ENCODE measurements at regions not wholly inside any gene's neighbourhood (a gene's known extent, or its start where the extent isn't known, plus 50 kb on each side); places are given as distances from the start of the nearest gene placed in this dataset.

DNA sequence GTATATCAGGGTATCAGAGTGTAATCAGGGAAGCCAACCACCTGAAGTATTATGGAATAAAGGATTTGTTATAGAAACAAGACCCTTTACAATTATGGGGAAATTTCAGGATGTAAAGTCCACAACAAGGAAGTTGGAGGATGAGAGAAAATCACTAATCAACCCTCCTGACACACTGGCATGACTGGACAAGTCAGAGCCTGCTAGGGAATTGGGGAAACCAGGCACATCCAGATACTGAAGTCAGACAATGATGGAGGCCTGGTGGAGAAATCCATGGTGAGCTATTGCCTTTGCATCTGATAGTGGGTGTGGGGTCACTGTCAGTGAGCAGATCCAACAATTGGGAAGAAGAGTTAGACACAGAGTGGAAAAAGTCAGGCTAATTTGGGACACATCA, 158.8 kb upstream of the FBXO11 start:
- Histone ChIP-seq H3K4me1 (ENCODE audit: insufficient read depth) (no peaks in the 10 kb centered on the region), H3K4me3 (no peak overlapping the region), H3K36me3 (no peaks in the 10 kb centered on the region), H3K27me3 (no peaks in the 10 kb centered on the region), H3K27ac (no peak overlapping the region), H3K9me3 (no peaks in the 10 kb centered on the region)
- TF ChIP-seq POLR2A (IDR thresholded peaks at IDR 0.05): no peak
- TF ChIP-seq CTCF (IDR thresholded peaks at IDR 0.05): no peak
- TF ChIP-seq EP300 (IDR thresholded peaks at IDR 0.05): no peak
- DNase-seq: no peak
- intact Hi-C loops (cut with DNase I): no loop called here

GRCh38 chr2:48066000-48066399, 159.7 kb upstream of the FBXO11 start:
- Histone ChIP-seq H3K27me3 (no peaks in the 10 kb centered on the region), H3K4me3 (no peak overlapping the region), H3K9me3 (no peaks in the 10 kb centered on the region), H3K4me1 (ENCODE audit: insufficient read depth) (no peaks in the 10 kb centered on the region), H3K36me3 (no peaks in the 10 kb centered on the region), H3K27ac (no peak overlapping the region)
- DNase-seq: no peak
- 75 to 88% (median 79%) methylated on average over 2 of the region's 2 CpGs for WGBS, 3 donors
- TF ChIP-seq POLR2A (IDR thresholded peaks at IDR 0.05): no peak
- TF ChIP-seq EP300 (IDR thresholded peaks at IDR 0.05): no peak
- no peak for TF ChIP-seq CTCF (IDR thresholded peaks at IDR 0.05)
- intact Hi-C loops (cut with DNase I): no loop called here

DNA sequence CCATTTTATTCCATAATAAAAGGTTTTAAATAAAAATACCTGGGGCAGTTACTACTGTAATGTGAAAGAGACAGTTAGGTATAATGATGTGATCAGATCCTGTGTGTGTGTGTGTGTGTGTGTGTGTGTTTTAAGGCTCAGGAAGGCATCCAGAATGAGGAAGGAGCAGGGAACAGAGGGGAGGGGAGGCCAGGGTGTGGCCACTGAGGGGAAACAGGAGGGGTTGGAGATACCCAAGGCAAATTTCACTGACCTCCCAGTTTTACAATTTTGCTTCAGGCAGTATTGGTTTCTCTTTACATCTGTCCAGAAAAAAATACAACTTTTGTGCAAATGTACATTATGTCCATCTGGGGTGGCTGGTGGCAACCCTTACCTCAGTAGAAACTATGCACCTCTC, 163.5 kb upstream of the FBXO11 start:
- no peaks in the 10 kb centered on the region for H3K27me3 ChIP-seq
- intact Hi-C loops (cut with DNase I): no loop called here

GRCh38 chr2:48070415-48070814, 164.1 kb upstream of the FBXO11 start:
- H3K36me3 ChIP-seq: no peaks in the 10 kb centered on the region
- H3K9me3 ChIP-seq: no peaks in the 10 kb centered on the region
- H3K4me3 ChIP-seq: no peak overlapping the region
- intact Hi-C loops (cut with DNase I): no loop called here
- no peak for DNase-seq
- 79 to 87% (median 83%) methylated on average over 3 of the region's 3 CpGs for WGBS, 3 donors
- no peaks in the 10 kb centered on the region for H3K4me1 ChIP-seq (ENCODE audit: insufficient read depth)
- TF ChIP-seq POLR2A (IDR thresholded peaks at IDR 0.05) (no peak), EP300 (IDR thresholded peaks at IDR 0.05) (no peak), CTCF (IDR thresholded peaks at IDR 0.05) (no peak)
- no peaks in the 10 kb centered on the region for H3K27me3 ChIP-seq
- H3K27ac ChIP-seq: no peak overlapping the region

More for the DNA sequence above, 163.5 kb upstream of the FBXO11 start:
- DNase-seq: no peak
- H3K4me1 ChIP-seq (ENCODE audit: insufficient read depth): no peaks in the 10 kb centered on the region
- H3K36me3 ChIP-seq: no peaks in the 10 kb centered on the region
- H3K4me3 ChIP-seq: no peak overlapping the region
- no peak for TF ChIP-seq CTCF (IDR thresholded peaks at IDR 0.05)
- no peak for TF ChIP-seq EP300 (IDR thresholded peaks at IDR 0.05)
- no peak for TF ChIP-seq POLR2A (IDR thresholded peaks at IDR 0.05)
- no peaks in the 10 kb centered on the region for H3K9me3 ChIP-seq
- no peak overlapping the region for H3K27ac ChIP-seq

DNA sequence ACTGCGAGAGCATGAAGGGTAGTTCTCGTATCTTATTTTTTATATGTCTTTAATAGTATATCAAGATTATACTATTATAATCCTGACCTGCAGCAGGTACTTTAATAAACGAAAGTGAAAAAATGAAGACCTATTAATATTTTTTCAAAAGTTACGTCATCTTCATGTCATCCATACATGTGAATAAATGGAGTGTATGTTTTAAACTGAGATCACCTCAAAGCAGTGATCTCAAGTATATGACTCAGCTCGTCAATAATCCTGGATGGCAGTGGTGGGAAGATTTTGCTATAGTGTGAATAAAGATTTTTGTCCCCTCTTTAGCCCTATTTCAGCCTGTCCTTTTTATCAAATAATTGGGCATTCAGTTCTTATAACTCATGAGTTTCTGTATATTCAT, 166.3 kb upstream of the FBXO11 start:
- Histone ChIP-seq H3K27ac (no peak overlapping the region), H3K27me3 (no peaks in the 10 kb centered on the region), H3K4me3 (no peak overlapping the region), H3K36me3 (no peaks in the 10 kb centered on the region), H3K9me3 (no peaks in the 10 kb centered on the region), H3K4me1 (ENCODE audit: insufficient read depth) (no peaks in the 10 kb centered on the region)
- no peak for TF ChIP-seq POLR2A (IDR thresholded peaks at IDR 0.05)
- no peak for TF ChIP-seq CTCF (IDR thresholded peaks at IDR 0.05)
- no peak for TF ChIP-seq EP300 (IDR thresholded peaks at IDR 0.05)
- WGBS, 3 donors: 85 to 89% (median 87%) methylated on average over 5 of the region's 5 CpGs
- DNase-seq: no peak
- intact Hi-C loops (cut with DNase I): no loop called here

Data from ovary (tissue), 7 donors.